ENCODE measurements at regions not wholly inside any gene's neighbourhood (a gene's known extent, or its start where the extent isn't known, plus 50 kb on each side); places are given as distances from the start of the nearest gene placed in this dataset.

DNA sequence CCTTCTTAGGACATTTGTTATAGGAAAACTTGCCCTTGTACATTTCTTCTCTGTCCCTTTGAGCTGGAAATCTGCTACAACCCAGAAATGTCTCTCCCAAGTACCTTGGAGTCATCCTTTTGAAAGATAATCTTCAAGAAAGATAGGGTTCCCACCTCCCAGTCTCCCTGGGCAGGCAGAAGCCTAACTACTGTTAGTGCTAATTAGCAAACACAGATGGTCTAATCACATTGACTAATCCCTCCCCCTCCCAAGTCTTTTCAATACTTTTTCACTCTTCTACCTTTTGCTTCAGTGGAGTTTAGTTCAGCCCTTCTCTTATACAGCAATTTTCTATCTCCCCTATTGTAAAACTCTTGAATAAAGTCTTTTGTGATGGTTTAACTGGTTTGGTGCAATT is 129.8 kb upstream of the PPFIA2 start:
- no peak for TF ChIP-seq POLR2AphosphoS5 (IDR thresholded peaks at IDR 0.05; ENCODE audit: control insufficient read depth, insufficient read depth, low read depth, low read length)
- TF ChIP-seq CREM (IDR thresholded peaks at IDR 0.05; ENCODE audit: low read depth) = no peak
- no peak for TF ChIP-seq CCNT2 (IDR thresholded peaks at IDR 0.05; ENCODE audit: borderline replicate concordance, extremely low read depth, insufficient read length, low read depth, low read length)
- TF ChIP-seq, protein P1, sequence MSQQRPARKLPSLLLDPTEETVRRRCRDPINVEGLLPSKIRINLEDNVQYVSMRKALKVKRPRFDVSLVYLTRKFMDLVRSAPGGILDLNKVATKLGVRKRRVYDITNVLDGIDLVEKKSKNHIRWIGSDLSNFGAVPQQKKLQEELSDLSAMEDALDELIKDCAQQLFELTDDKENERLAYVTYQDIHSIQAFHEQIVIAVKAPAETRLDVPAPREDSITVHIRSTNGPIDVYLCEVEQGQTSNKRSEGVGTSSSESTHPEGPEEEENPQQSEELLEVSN (IDR thresholded peaks at IDR 0.05; ENCODE audit: borderline replicate concordance in 1 of 2, extremely low read depth in 1 of 2, insufficient read depth in 1 of 2, insufficient read length in 1 of 2, low read depth in 1 of 2, low read length in 1 of 2, poor library complexity in 1 of 2, severe bottlenecking in 1 of 2) = no peak
- TF ChIP-seq TCF7L2 (IDR thresholded peaks at IDR 0.05; ENCODE audit: low read depth, low read length) = no peak
- no peak for TF ChIP-seq SAP30 (IDR thresholded peaks at IDR 0.05; ENCODE audit: borderline replicate concordance, insufficient read depth, low read depth, low read length, poor library complexity, severe bottlenecking)

Measured in K562 (cell line).